ENCODE measurements at regions not wholly inside any gene's neighbourhood (a gene's known extent, or its start where the extent isn't known, plus 50 kb on each side); places are given as distances from the start of the nearest gene placed in this dataset.

DNA sequence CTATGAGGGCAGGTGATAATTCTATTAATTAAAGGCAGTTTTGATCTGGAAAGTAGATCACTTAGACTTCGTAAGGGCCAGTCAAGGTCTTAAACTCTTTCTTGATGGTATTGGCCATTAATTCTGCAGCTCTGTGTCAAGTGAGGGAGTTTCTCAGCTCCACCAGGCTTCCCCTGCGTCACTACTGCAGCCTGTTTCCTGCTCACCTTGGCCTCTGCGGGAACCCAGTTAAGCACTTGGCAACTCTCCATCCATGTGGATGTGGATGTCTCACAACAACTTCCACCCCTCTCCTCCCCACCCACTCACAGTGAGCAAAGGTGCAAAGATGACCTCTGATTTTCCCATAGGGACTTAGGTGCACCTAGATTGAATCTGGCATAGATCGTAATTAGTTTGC is 191.6 kb downstream of the PLK2 start:
- Histone ChIP-seq H3K4me3 (ENCODE audit: low read depth in 1 of 2, low read length in 2 of 2) (no peak overlapping the region), H3K27me3 (ENCODE audit: insufficient read depth, low read length, poor library complexity) (no peaks in the 10 kb centered on the region), H3K4me2 (ENCODE audit: insufficient read depth, low read length) (no peak overlapping the region), H3K27ac (ENCODE audit: low read length) (no peak overlapping the region), H3K9me3 (ENCODE audit: insufficient read depth, low read length, severe bottlenecking) (no peaks in the 10 kb centered on the region), H3K36me3 (ENCODE audit: insufficient read depth, low read length) (no peaks in the 10 kb centered on the region), H3K79me2 (ENCODE audit: insufficient read depth, low read length) (no peaks in the 10 kb centered on the region), H3K4me1 (ENCODE audit: insufficient read depth, low read length) (no peaks in the 10 kb centered on the region), H2AFZ (ENCODE audit: low read depth, low read length) (no peak overlapping the region), H4K20me1 (ENCODE audit: insufficient read depth, low read length) (no peaks in the 10 kb centered on the region), H3K9ac (ENCODE audit: low read depth, low read length) (no peak overlapping the region)
- ATAC-seq (ENCODE audit: insufficient read depth, low read depth) = no peak
- DNase-seq = no peak
- no peak for TF ChIP-seq EZH2 (IDR thresholded peaks at IDR 0.05; ENCODE audit: borderline replicate concordance, low read depth, low read length, severe bottlenecking)
- TF ChIP-seq, protein P1, sequence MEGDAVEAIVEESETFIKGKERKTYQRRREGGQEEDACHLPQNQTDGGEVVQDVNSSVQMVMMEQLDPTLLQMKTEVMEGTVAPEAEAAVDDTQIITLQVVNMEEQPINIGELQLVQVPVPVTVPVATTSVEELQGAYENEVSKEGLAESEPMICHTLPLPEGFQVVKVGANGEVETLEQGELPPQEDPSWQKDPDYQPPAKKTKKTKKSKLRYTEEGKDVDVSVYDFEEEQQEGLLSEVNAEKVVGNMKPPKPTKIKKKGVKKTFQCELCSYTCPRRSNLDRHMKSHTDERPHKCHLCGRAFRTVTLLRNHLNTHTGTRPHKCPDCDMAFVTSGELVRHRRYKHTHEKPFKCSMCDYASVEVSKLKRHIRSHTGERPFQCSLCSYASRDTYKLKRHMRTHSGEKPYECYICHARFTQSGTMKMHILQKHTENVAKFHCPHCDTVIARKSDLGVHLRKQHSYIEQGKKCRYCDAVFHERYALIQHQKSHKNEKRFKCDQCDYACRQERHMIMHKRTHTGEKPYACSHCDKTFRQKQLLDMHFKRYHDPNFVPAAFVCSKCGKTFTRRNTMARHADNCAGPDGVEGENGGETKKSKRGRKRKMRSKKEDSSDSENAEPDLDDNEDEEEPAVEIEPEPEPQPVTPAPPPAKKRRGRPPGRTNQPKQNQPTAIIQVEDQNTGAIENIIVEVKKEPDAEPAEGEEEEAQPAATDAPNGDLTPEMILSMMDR (IDR thresholded peaks at IDR 0.05; ENCODE audit: borderline replicate concordance, extremely low read depth, low read length, poor library complexity, severe bottlenecking) = no peak

DNA sequence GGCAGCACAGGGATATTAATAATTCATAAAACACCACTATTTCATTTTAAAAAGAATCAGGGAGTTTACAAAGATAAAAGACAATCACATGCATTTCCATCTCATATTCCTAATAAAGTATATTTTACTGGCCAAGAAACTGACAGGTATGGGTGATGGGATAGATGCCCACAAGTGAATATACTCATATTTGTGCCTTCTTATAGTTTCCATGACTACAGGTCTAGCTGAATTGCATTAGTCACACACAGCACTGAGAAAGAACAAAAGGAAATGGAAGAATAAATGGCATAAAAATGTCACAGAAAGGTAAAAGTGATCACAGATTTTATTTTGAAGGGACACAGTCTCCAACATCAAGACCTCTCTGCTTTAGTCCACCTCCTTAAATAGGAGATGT is 193.5 kb downstream of the PLK2 start:
- no peaks in the 10 kb centered on the region for H3K79me2 ChIP-seq (ENCODE audit: insufficient read depth, low read length)
- H3K36me3 ChIP-seq (ENCODE audit: insufficient read depth, low read length) = no peaks in the 10 kb centered on the region
- H3K4me3 ChIP-seq (ENCODE audit: low read depth in 1 of 2, low read length in 2 of 2) = no peak overlapping the region
- H3K4me1 ChIP-seq (ENCODE audit: insufficient read depth, low read length) = no peaks in the 10 kb centered on the region
- no peak overlapping the region for H2AFZ ChIP-seq (ENCODE audit: low read depth, low read length)
- no peaks in the 10 kb centered on the region for H4K20me1 ChIP-seq (ENCODE audit: insufficient read depth, low read length)
- no peak for TF ChIP-seq EZH2 (IDR thresholded peaks at IDR 0.05; ENCODE audit: borderline replicate concordance, low read depth, low read length, severe bottlenecking)
- TF ChIP-seq, protein P1 (IDR thresholded peaks at IDR 0.05; ENCODE audit: borderline replicate concordance, extremely low read depth, low read length, poor library complexity, severe bottlenecking) = no peak
- H3K9ac ChIP-seq (ENCODE audit: low read depth, low read length) = no peak overlapping the region
- DNase-seq = no peak
- H3K4me2 ChIP-seq (ENCODE audit: insufficient read depth, low read length) = no peak overlapping the region
- no peak overlapping the region for H3K27ac ChIP-seq (ENCODE audit: low read length)
- no peaks in the 10 kb centered on the region for H3K9me3 ChIP-seq (ENCODE audit: insufficient read depth, low read length, severe bottlenecking)
- no peaks in the 10 kb centered on the region for H3K27me3 ChIP-seq (ENCODE audit: insufficient read depth, low read length, poor library complexity)
- no peak for ATAC-seq (ENCODE audit: insufficient read depth, low read depth)

DNA sequence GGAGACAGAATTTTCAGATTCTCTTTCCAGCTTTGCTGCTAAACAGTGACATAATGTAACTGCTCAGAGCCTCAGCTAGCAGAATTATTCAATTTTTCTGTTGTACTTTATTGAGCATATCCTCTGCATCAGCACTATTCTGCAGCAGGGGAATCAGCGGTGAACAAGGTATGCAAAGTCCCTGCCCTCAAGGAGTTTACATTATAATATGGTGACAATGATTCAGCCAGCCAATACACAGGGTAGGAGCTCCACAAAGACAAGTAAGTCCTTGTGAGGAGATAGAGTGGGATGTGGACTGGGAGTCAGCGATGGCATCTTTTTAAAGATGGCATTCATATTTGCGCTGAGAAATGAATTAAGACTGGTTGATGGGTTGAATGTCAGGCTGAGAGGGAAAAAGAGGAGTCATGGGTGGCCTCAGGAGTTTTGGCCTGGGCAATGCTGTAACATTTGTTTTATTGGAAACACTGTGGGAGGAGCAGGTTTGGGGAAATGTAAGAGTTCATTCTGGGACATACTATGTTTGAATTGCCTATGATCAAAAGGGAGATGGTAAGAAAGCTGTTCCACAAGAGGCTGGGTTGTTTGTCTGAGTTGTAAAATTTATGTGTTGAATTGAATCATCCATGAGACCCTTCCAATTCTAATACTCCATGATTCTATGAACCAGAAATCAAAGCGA is 194.5 kb downstream of the PLK2 start:
- H3K9ac ChIP-seq (ENCODE audit: low read depth, low read length) = no peak overlapping the region
- ATAC-seq (ENCODE audit: insufficient read depth, low read depth) = no peak

More for the DNA sequence above, 194.5 kb downstream of the PLK2 start:
- no peaks in the 10 kb centered on the region for H3K79me2 ChIP-seq (ENCODE audit: insufficient read depth, low read length)
- H3K4me3 ChIP-seq (ENCODE audit: low read depth in 1 of 2, low read length in 2 of 2) = no peak overlapping the region
- no peak overlapping the region for H3K4me2 ChIP-seq (ENCODE audit: insufficient read depth, low read length)
- no peaks in the 10 kb centered on the region for H3K4me1 ChIP-seq (ENCODE audit: insufficient read depth, low read length)
- H3K27me3 ChIP-seq (ENCODE audit: insufficient read depth, low read length, poor library complexity) = no peaks in the 10 kb centered on the region
- H3K9me3 ChIP-seq (ENCODE audit: insufficient read depth, low read length, severe bottlenecking) = no peaks in the 10 kb centered on the region
- DNase-seq = no peak
- H4K20me1 ChIP-seq (ENCODE audit: insufficient read depth, low read length) = no peaks in the 10 kb centered on the region
- no peak overlapping the region for H3K27ac ChIP-seq (ENCODE audit: low read length)
- H2AFZ ChIP-seq (ENCODE audit: low read depth, low read length) = no peak overlapping the region
- TF ChIP-seq EZH2 (IDR thresholded peaks at IDR 0.05; ENCODE audit: borderline replicate concordance, low read depth, low read length, severe bottlenecking) = no peak
- TF ChIP-seq, protein P1 (IDR thresholded peaks at IDR 0.05; ENCODE audit: borderline replicate concordance, extremely low read depth, low read length, poor library complexity, severe bottlenecking) = no peak
- H3K36me3 ChIP-seq (ENCODE audit: insufficient read depth, low read length) = no peaks in the 10 kb centered on the region
